DOHH2 (cell line): ENCODE measurements at regions not wholly inside any gene's neighbourhood (a gene's known extent, or its start where the extent isn't known, plus 50 kb on each side); places are given as distances from the start of the nearest gene placed in this dataset.

Source experiments
- H3F3A ChIP-seq: fragments of 200-600 bp; sonication (generic), shearing (Covaris generic); 2 replicates; pipeline ENCODE4 v1.6.0; 2016; ENCODE audit warnings: antibody characterized with exemption, mild to moderate bottlenecking; ENCODE audit not compliant: control insufficient read depth, insufficient read depth
- H3K27ac ChIP-seq: fragments of 200-600 bp; sonication (generic); 2 replicates; pipeline ENCODE4 v1.5.1; 2014; ENCODE audit warnings: low read depth, mild to moderate bottlenecking, low read length, moderate library complexity
- H3K27me3 ChIP-seq: fragments of 200-600 bp; sonication (generic); 2 replicates; pipeline ENCODE4 v1.6.1; 2014; ENCODE audit warnings: mild to moderate bottlenecking, low read length, mixed read lengths; ENCODE audit not compliant: control insufficient read depth
- H3K36me3 ChIP-seq: fragments of 200-600 bp; sonication (generic); 2 replicates; pipeline ENCODE4 v1.6.1; 2014; ENCODE audit warnings: mild to moderate bottlenecking, low read length, moderate library complexity, mixed read lengths; ENCODE audit not compliant: control insufficient read depth
- H3K4me1 ChIP-seq: fragments of 200-600 bp; sonication (generic); 2 replicates; pipeline ENCODE4 v1.6.1; 2014; ENCODE audit warnings: mild to moderate bottlenecking, low read length, mixed read lengths; ENCODE audit not compliant: control insufficient read depth
- H3K4me2 ChIP-seq: fragments of 200-600 bp; sonication (generic); 2 replicates; pipeline ENCODE4 v1.6.0; 2014; ENCODE audit warnings: mild to moderate bottlenecking, low read length, moderate library complexity
- H3K4me3 ChIP-seq: fragments of 200-600 bp; sonication (generic); 2 replicates; pipeline ENCODE4 v1.5.1; 2014; ENCODE audit warnings: mild to moderate bottlenecking, low read length, mixed read lengths
- H3K79me2 ChIP-seq: fragments of 200-600 bp; sonication (generic); 2 replicates; pipeline ENCODE4 v1.6.1; 2014; ENCODE audit warnings: mild to moderate bottlenecking, low read length, mixed read lengths; ENCODE audit not compliant: control insufficient read depth
- H3K9me2 ChIP-seq: fragments of 200-600 bp; sonication (generic); replicated peaks from 2 replicates; pipeline ENCODE4 v1.6.1; 2014; ENCODE audit warnings: mild to moderate bottlenecking, low read length, mixed read lengths; ENCODE audit not compliant: control insufficient read depth
- H3K9me3 ChIP-seq: fragments of 200-600 bp; sonication (generic); 2 replicates; pipeline ENCODE4 v1.6.1; 2014; ENCODE audit warnings: antibody characterized with exemption, low read length, mixed read lengths; ENCODE audit not compliant: control insufficient read depth, insufficient read depth
- H4K20me1 ChIP-seq: fragments of 200-600 bp; sonication (generic); 2 replicates; pipeline ENCODE4 v1.6.0; 2014; ENCODE audit warnings: low read depth, mild to moderate bottlenecking, antibody characterized with exemption, low read length, moderate library complexity; ENCODE audit not compliant: control insufficient read depth, insufficient read depth
- CTCF ChIP-seq: fragments of 200-600 bp; sonication (generic); IDR thresholded peaks from one replicate; pipeline ENCODE4 v1.5.1; 2014; ENCODE audit warnings: antibody characterized with exemption, mild to moderate bottlenecking, low read depth, low read length; ENCODE audit not compliant: poor library complexity, severe bottlenecking
- EZH2phosphoT487 ChIP-seq: fragments of 200-600 bp; sonication (generic); IDR thresholded peaks from 2 replicates; pipeline ENCODE4 v1.6.1; 2017; ENCODE audit warnings: borderline replicate concordance, mild to moderate bottlenecking, antibody characterized with exemption, low read length, moderate library complexity, mixed read lengths

GRCh38 chr3:81161100-81161499 lies 600.3 kb downstream of the GBE1 start:
- Histone ChIP-seq H3K27ac (no peak overlapping the region), H3K9me2 (no peaks in the 10 kb centered on the region), H3K4me2 (no peak overlapping the region), H4K20me1 (no peaks in the 10 kb centered on the region), H3K79me2 (no peaks in the 10 kb centered on the region), H3K9me3 (no peaks in the 10 kb centered on the region), H3F3A (no peaks in the 10 kb centered on the region), H3K4me1 (no peaks in the 10 kb centered on the region), H3K4me3 (no peak overlapping the region), H3K27me3 (no peaks in the 10 kb centered on the region), H3K36me3 (no peaks in the 10 kb centered on the region)
- TF ChIP-seq CTCF (no peak), EZH2phosphoT487 (no peak)

GRCh38 chr3:81154611-81155143 lies 606.8 kb downstream of the GBE1 start:
- H3K4me3 ChIP-seq, result no peak overlapping the region
- H4K20me1 ChIP-seq, result no peaks in the 10 kb centered on the region
- H3K27ac ChIP-seq, result no peak overlapping the region
- H3K79me2 ChIP-seq, result no peaks in the 10 kb centered on the region
- no peaks in the 10 kb centered on the region for H3K9me3 ChIP-seq
- H3K4me1 ChIP-seq, result no peaks in the 10 kb centered on the region
- H3K27me3 ChIP-seq, result no peaks in the 10 kb centered on the region
- H3K9me2 ChIP-seq, result no peaks in the 10 kb centered on the region
- TF ChIP-seq CTCF, result no peak
- TF ChIP-seq EZH2phosphoT487, result no peak
- no peaks in the 10 kb centered on the region for H3F3A ChIP-seq
- H3K36me3 ChIP-seq, result no peaks in the 10 kb centered on the region
- no peak overlapping the region for H3K4me2 ChIP-seq

- Histone ChIP-seq H3K4me1 (no peaks in the 10 kb centered on the region), H3K9me3 (no peaks in the 10 kb centered on the region), H3K4me2 (no peak overlapping the region), H3K27ac (no peak overlapping the region), H3K36me3 (no peaks in the 10 kb centered on the region), H3K4me3 (no peak overlapping the region), H3K9me2 (no peaks in the 10 kb centered on the region), H3K79me2 (no peaks in the 10 kb centered on the region), H3F3A (no peaks in the 10 kb centered on the region), H4K20me1 (no peaks in the 10 kb centered on the region), H3K27me3 (no peaks in the 10 kb centered on the region)
- no peak for TF ChIP-seq CTCF
- TF ChIP-seq EZH2phosphoT487, result no peak
Observed at GRCh38 chr3:81152156-81152555, 609.3 kb downstream of the GBE1 start.

GRCh38 chr3:81132995-81133394 lies 628.5 kb downstream of the GBE1 start:
- no peaks in the 10 kb centered on the region for H3K79me2 ChIP-seq
- no peak overlapping the region for H3K27ac ChIP-seq
- H3K4me1 ChIP-seq, result no peaks in the 10 kb centered on the region
- TF ChIP-seq EZH2phosphoT487 (no peak), CTCF (no peak)
- H3K9me2 ChIP-seq, result no peaks in the 10 kb centered on the region; the same call in 1 of the 2 replicates
- H3K9me3 ChIP-seq, result no peaks in the 10 kb centered on the region
- no peaks in the 10 kb centered on the region for H4K20me1 ChIP-seq
- H3F3A ChIP-seq, result no peaks in the 10 kb centered on the region
- H3K4me3 ChIP-seq, result no peak overlapping the region
- no peaks in the 10 kb centered on the region for H3K27me3 ChIP-seq
- no peak overlapping the region for H3K4me2 ChIP-seq
- no peaks in the 10 kb centered on the region for H3K36me3 ChIP-seq
